ENCODE measurements at regions not wholly inside any gene's neighbourhood (a gene's known extent, or its start where the extent isn't known, plus 50 kb on each side); places are given as distances from the start of the nearest gene placed in this dataset.

DNA sequence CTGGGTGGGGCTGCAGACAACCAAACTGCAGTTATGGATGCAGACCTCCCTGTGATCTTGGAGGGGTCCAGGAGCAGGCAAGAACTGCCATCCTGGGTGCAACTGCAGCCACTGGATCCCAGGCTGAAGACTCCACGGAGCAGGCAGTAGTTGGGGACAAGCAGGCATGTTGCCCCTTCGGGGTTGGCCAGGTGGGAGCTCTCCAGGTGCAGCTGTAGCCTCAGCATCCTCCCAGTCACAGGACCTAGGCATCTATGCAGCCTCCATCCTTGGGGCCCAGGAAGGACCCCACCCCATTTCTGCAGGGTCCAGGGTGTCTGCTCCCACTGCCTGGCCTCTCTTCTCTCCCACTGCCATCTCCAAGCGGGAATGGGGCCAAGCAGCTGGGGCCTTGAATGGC, 322.2 kb upstream of the RBMS3 start:
- Mint-ChIP-seq H3K4me1 (no peaks in the 10 kb centered on the region), H3K9me3 (no peaks in the 10 kb centered on the region), H3K27me3 (no peaks in the 10 kb centered on the region)

DNA sequence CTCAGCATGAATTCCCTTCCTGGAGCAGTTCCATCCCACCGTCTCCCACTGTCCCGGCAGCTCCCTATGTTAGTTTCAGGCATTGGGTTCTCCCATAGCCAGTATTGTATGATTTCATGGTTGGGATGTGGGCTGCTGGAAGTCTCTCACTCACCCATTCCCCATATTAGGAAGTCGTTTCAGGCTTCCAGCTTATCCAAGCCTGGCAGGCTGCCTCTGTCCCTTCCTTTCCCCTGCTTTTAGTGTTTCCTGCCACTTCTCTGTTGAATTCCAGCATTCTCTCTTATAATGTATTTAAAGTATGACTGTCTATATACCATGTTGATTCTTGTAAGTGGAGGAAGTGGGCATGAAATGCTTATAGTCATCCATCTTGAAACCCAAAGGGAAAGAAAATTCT, 309.7 kb upstream of the RBMS3 start:
- Mint-ChIP-seq H3K27ac (ENCODE audit: low read depth) (no peak overlapping the region), H3K9me3 (peaks cover 10% of the 10 kb centered on the region), H3K27me3 (no peaks in the 10 kb centered on the region), H3K4me3 (no peak overlapping the region), H3K36me3 (ENCODE audit: insufficient read depth) (no peaks in the 10 kb centered on the region), H3K4me1 (no peaks in the 10 kb centered on the region)
- ATAC-seq (replicated peaks; ENCODE audit: extremely low read depth, poor library complexity, severe bottlenecking) (no peak), DNase-seq (ENCODE audit: low spot score in 2 of 2) (no peak)

More for the DNA sequence above, 322.2 kb upstream of the RBMS3 start:
- no peak overlapping the region for H3K27ac Mint-ChIP-seq (ENCODE audit: low read depth)
- DNase-seq (ENCODE audit: low spot score in 2 of 2) (no peak), ATAC-seq (replicated peaks; ENCODE audit: extremely low read depth, poor library complexity, severe bottlenecking) (no peak)
- H3K36me3 Mint-ChIP-seq (ENCODE audit: insufficient read depth), result no peaks in the 10 kb centered on the region
- H3K4me3 Mint-ChIP-seq, result no peak overlapping the region

GRCh38 chr3:28972921-28973320, 307.9 kb upstream of the RBMS3 start:
- no peaks in the 10 kb centered on the region for H3K36me3 Mint-ChIP-seq (ENCODE audit: insufficient read depth)
- no peaks in the 10 kb centered on the region for H3K27me3 Mint-ChIP-seq
- H3K4me3 Mint-ChIP-seq, result no peak overlapping the region
- no peak overlapping the region for H3K27ac Mint-ChIP-seq (ENCODE audit: low read depth)
- DNase-seq (ENCODE audit: low spot score in 2 of 2) (no peak), ATAC-seq (replicated peaks; ENCODE audit: extremely low read depth, poor library complexity, severe bottlenecking) (no peak)
- H3K9me3 Mint-ChIP-seq, result peaks cover 10% of the 10 kb centered on the region
- H3K4me1 Mint-ChIP-seq, result no peaks in the 10 kb centered on the region

DNA sequence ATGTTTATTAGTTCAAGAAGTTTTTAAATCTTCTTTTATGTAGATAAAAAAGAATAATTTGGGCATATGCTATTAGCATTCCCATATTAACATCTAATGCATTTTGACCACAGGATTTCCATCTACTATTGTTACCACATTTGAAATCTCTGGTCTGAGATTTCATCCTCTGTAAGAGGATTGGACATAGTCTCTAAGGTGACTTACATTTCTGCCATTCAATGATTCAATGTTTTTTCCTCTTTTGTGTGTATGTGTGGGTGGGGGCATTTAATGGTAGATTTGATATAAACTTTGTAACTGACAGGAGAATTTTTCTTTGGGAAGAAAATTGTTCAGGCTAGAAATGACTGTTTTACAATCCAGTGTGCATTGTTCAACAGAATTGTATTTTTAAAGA, 307.3 kb upstream of the RBMS3 start:
- Mint-ChIP-seq H3K4me3 (no peak overlapping the region), H3K36me3 (ENCODE audit: insufficient read depth) (no peaks in the 10 kb centered on the region), H3K9me3 (peaks cover 8% of the 10 kb centered on the region), H3K27me3 (no peaks in the 10 kb centered on the region), H3K4me1 (no peaks in the 10 kb centered on the region), H3K27ac (ENCODE audit: low read depth) (no peak overlapping the region)
- DNase-seq (ENCODE audit: low spot score in 2 of 2) (no peak), ATAC-seq (replicated peaks; ENCODE audit: extremely low read depth, poor library complexity, severe bottlenecking) (no peak)

- H3K4me3 Mint-ChIP-seq, result no peak overlapping the region
- H3K27me3 Mint-ChIP-seq, result no peaks in the 10 kb centered on the region
- no peaks in the 10 kb centered on the region for H3K4me1 Mint-ChIP-seq
- no peaks in the 10 kb centered on the region for H3K9me3 Mint-ChIP-seq
- no peak for DNase-seq (ENCODE audit: low spot score in 2 of 2)
- ATAC-seq (replicated peaks; ENCODE audit: extremely low read depth, poor library complexity, severe bottlenecking), result no peak
- H3K27ac Mint-ChIP-seq (ENCODE audit: low read depth), result no peak overlapping the region
- no peaks in the 10 kb centered on the region for H3K36me3 Mint-ChIP-seq (ENCODE audit: insufficient read depth)
Observed at GRCh38 chr3:28978092-28978491, 302.8 kb upstream of the RBMS3 start.

DNA sequence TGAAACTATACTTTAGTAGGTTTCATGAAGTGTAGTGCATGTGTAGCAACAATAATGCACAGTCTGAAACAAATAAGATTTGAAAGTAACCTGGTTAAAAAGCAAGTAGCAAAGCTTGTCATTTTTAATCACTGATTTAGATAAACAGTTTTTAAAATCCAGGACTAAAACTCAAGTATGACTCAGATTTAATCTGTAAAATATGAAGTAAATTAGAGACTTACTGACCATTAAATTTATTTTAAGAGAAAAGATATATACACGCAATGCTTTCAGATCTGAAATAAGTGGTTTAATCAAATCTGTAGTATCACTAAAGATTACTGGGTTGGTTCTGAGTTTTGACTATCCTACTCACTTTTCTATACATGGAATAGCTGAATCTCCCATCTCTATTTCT, 300.7 kb upstream of the RBMS3 start:
- DNase-seq (ENCODE audit: low spot score in 2 of 2), result no peak
- H3K27ac Mint-ChIP-seq (ENCODE audit: low read depth), result no peak overlapping the region
- no peaks in the 10 kb centered on the region for H3K9me3 Mint-ChIP-seq
- H3K36me3 Mint-ChIP-seq (ENCODE audit: insufficient read depth), result no peaks in the 10 kb centered on the region
- no peak for ATAC-seq (replicated peaks; ENCODE audit: extremely low read depth, poor library complexity, severe bottlenecking)
- no peaks in the 10 kb centered on the region for H3K4me1 Mint-ChIP-seq
- no peaks in the 10 kb centered on the region for H3K27me3 Mint-ChIP-seq
- H3K4me3 Mint-ChIP-seq, result no peak overlapping the region

- no peak overlapping the region for H3K4me3 Mint-ChIP-seq
- no peaks in the 10 kb centered on the region for H3K36me3 Mint-ChIP-seq (ENCODE audit: insufficient read depth)
- H3K9me3 Mint-ChIP-seq, result no peaks in the 10 kb centered on the region
- H3K27me3 Mint-ChIP-seq, result no peaks in the 10 kb centered on the region
- DNase-seq (ENCODE audit: low spot score in 2 of 2), result no peak
- no peak overlapping the region for H3K27ac Mint-ChIP-seq (ENCODE audit: low read depth)
- ATAC-seq (replicated peaks; ENCODE audit: extremely low read depth, poor library complexity, severe bottlenecking), result no peak
- no peaks in the 10 kb centered on the region for H3K4me1 Mint-ChIP-seq
Observed at GRCh38 chr3:28980631-28981030, 300.2 kb upstream of the RBMS3 start.

GRCh38 chr3:28982906-28983305, 298.0 kb upstream of the RBMS3 start:
- no peak overlapping the region for H3K4me3 Mint-ChIP-seq
- no peak for DNase-seq (ENCODE audit: low spot score in 2 of 2)
- H3K9me3 Mint-ChIP-seq, result no peaks in the 10 kb centered on the region
- no peaks in the 10 kb centered on the region for H3K27me3 Mint-ChIP-seq
- no peaks in the 10 kb centered on the region for H3K4me1 Mint-ChIP-seq
- H3K36me3 Mint-ChIP-seq (ENCODE audit: insufficient read depth), result no peaks in the 10 kb centered on the region
- no peak overlapping the region for H3K27ac Mint-ChIP-seq (ENCODE audit: low read depth)
- no peak for ATAC-seq (replicated peaks; ENCODE audit: extremely low read depth, poor library complexity, severe bottlenecking)

GRCh38 chr3:28986922-28987321, 293.9 kb upstream of the RBMS3 start:
- DNase-seq (ENCODE audit: low spot score in 2 of 2) (no peak), ATAC-seq (replicated peaks; ENCODE audit: extremely low read depth, poor library complexity, severe bottlenecking) (no peak)
- H3K4me1 Mint-ChIP-seq, result no peaks in the 10 kb centered on the region
- H3K27me3 Mint-ChIP-seq, result no peaks in the 10 kb centered on the region
- H3K4me3 Mint-ChIP-seq, result no peak overlapping the region
- no peak overlapping the region for H3K27ac Mint-ChIP-seq (ENCODE audit: low read depth)
- H3K36me3 Mint-ChIP-seq (ENCODE audit: insufficient read depth), result no peaks in the 10 kb centered on the region
- no peaks in the 10 kb centered on the region for H3K9me3 Mint-ChIP-seq

GRCh38 chr3:28989646-28990089, 291.2 kb upstream of the RBMS3 start:
- ATAC-seq (replicated peaks; ENCODE audit: extremely low read depth, poor library complexity, severe bottlenecking), result no peak
- Mint-ChIP-seq H3K9me3 (peaks cover 6% of the 10 kb centered on the region), H3K4me1 (no peaks in the 10 kb centered on the region), H3K27ac (ENCODE audit: low read depth) (no peak overlapping the region), H3K27me3 (no peaks in the 10 kb centered on the region), H3K4me3 (no peak overlapping the region), H3K36me3 (ENCODE audit: insufficient read depth) (no peaks in the 10 kb centered on the region)
- no peak for DNase-seq (ENCODE audit: low spot score in 2 of 2)

DNA sequence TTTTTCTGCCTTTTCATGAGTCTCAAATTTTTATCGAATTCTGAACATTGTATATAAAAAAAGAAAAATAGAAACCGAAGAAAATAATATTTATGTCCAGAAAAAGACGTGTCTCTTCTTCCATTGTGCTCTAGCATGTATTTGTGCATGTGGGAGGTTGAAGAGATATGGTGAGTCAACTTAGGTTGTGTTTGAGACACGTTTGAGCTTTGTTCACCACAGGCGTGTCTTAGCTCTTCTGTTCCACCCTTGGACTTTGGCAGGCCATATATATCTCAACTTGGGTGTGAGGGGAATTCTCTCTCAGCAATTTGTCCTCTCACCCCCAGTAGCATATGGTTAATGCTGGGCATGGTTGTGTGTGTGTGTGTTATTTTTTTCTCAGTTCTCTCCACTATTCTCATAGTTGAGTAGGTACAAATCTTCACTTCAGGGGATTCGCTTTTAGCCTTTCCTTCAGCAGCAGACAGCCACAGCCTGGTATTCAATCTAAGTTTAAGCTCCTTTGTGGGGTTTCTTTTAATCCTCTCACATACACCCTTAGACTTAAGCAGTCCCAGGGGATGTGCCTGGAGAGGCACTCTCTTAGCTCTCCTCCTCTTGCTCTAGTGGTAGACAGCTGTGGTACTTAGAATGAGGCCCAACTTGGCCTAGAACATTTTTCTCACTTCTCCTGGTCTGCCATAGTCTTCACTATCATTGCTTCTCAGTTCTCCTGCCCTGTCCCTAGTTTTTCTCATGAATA, 286.5 kb upstream of the RBMS3 start:
- H3K27me3 Mint-ChIP-seq, result no peaks in the 10 kb centered on the region
- no peak overlapping the region for H3K4me3 Mint-ChIP-seq
- ATAC-seq (replicated peaks; ENCODE audit: extremely low read depth, poor library complexity, severe bottlenecking) (no peak), DNase-seq (ENCODE audit: low spot score in 2 of 2) (no peak)
- H3K9me3 Mint-ChIP-seq, result peaks cover 12% of the 10 kb centered on the region
- no peak overlapping the region for H3K27ac Mint-ChIP-seq (ENCODE audit: low read depth)
- H3K4me1 Mint-ChIP-seq, result no peaks in the 10 kb centered on the region
- no peaks in the 10 kb centered on the region for H3K36me3 Mint-ChIP-seq (ENCODE audit: insufficient read depth)

GRCh38 chr3:29004885-29005599, 275.8 kb upstream of the RBMS3 start:
- no peak overlapping the region for H3K27ac Mint-ChIP-seq (ENCODE audit: low read depth)
- no peaks in the 10 kb centered on the region for H3K27me3 Mint-ChIP-seq
- ATAC-seq (replicated peaks; ENCODE audit: extremely low read depth, poor library complexity, severe bottlenecking), result no peak
- H3K36me3 Mint-ChIP-seq (ENCODE audit: insufficient read depth), result no peaks in the 10 kb centered on the region
- no peak for DNase-seq (ENCODE audit: low spot score in 2 of 2)
- peaks cover 6% of the 10 kb centered on the region for H3K9me3 Mint-ChIP-seq
- H3K4me3 Mint-ChIP-seq, result no peak overlapping the region
- no peaks in the 10 kb centered on the region for H3K4me1 Mint-ChIP-seq

GRCh38 chr3:29005862-29006261, 275.0 kb upstream of the RBMS3 start:
- no peak for ATAC-seq (replicated peaks; ENCODE audit: extremely low read depth, poor library complexity, severe bottlenecking)

More at GRCh38 chr3:29005862-29006261, 275.0 kb upstream of the RBMS3 start:
- no peak for DNase-seq (ENCODE audit: low spot score in 2 of 2)
- Mint-ChIP-seq H3K27ac (ENCODE audit: low read depth) (no peak overlapping the region), H3K36me3 (ENCODE audit: insufficient read depth) (no peaks in the 10 kb centered on the region), H3K27me3 (no peaks in the 10 kb centered on the region), H3K9me3 (peaks cover 6% of the 10 kb centered on the region), H3K4me1 (no peaks in the 10 kb centered on the region), H3K4me3 (no peak overlapping the region)
